Lower lobe of right lung (tissue), 2 donors: ENCODE measurements at regions not wholly inside any gene's neighbourhood (a gene's known extent, or its start where the extent isn't known, plus 50 kb on each side); places are given as distances from the start of the nearest gene placed in this dataset.

ENCODE experiments used
- ATAC-seq, 2 donors: fragments of 200-7000 bp; cut with Tn5 transposase; one replicate each; pipeline ENCODE4 v1.9.1; 2020 to 2022; ENCODE audit warnings: mild to moderate bottlenecking in 2 of 2, moderate library complexity in 2 of 2
- DNase-seq: peaks from one replicate; pipeline ENCODE4 v3.0.0-alpha.2; 2020
- H3K27ac ChIP-seq: fragments of 200-600 bp; one replicate; pipeline ENCODE4 v1.8.0; 2022
- H3K27me3 ChIP-seq: fragments of 200-600 bp; one replicate; pipeline ENCODE4 v1.8.0; 2022; ENCODE audit warnings: low read depth
- H3K36me3 ChIP-seq: fragments of 200-600 bp; one replicate; pipeline ENCODE4 v1.8.0; 2022; ENCODE audit warnings: mild to moderate bottlenecking
- H3K4me1 ChIP-seq: fragments of 200-600 bp; one replicate; pipeline ENCODE4 v1.8.0; 2022
- H3K4me3 ChIP-seq: fragments of 200-600 bp; one replicate; pipeline ENCODE4 v1.8.0; 2022; ENCODE audit warnings: mild to moderate bottlenecking
- H3K9me3 ChIP-seq: fragments of 200-600 bp; one replicate; pipeline ENCODE4 v1.8.0; 2022
- intact Hi-C: fragments of 100-400 bp; cut with DNase I; formaldehyde crosslinking; loops from one replicate; pipeline ENCODE4 v1.11.0; 2022
- TF ChIP-seq, protein P1 (sequence below): fragments of 200-600 bp; IDR thresholded peaks from one replicate; pipeline ENCODE4 v1.8.0; 2022; ENCODE audit warnings: antibody characterized with exemption, mild to moderate bottlenecking
- donor health status: DM: no; HTN: yes; CAD: no; lungs with severe emphysema.

DNA sequence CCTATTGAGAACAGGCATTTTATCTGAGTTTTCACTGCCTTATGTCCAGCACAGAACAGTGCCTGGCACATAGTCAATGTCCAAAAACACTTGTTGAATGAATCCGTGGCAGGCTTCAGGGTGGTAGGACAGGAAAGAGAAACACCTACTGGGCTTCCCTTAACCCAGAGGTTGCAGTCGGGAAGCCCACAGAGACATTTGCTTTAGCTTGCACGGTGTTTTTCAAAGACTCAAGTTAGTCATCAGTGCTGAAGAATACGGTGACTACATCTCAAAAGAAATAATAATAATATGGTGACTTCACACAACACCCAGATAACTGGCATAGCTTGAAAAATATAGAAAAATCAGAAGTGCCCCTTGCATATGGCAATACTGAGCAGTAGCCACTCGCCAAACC lies 160.4 kb downstream of the CD83 start:
- intact Hi-C loops: no loop called here
- DNase-seq: no peak
- no peak for ATAC-seq

DNA sequence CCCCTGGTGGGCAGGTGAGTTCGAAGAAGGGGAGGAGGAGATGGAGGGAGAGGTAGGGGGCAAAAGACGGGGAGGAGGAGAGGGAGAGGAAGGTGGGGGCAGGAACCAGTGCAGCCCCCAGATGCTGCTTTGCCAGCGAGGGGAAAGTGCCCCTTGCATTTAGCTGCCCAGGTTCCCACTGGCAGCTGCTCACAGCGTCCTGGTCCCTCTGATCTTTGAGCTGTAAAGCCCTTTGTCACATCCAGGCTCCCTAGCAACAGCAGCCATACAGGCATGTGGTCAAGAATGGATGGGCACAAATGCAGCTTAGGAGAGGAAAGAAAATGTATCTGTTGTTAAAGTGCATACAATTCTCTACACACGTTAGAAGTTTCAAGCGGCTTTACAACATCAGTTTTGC lies 160.9 kb downstream of the CD83 start:
- Histone ChIP-seq H3K27ac (no peak overlapping the region), H3K36me3 (no peaks in the 10 kb centered on the region), H3K27me3 (no peaks in the 10 kb centered on the region), H3K9me3 (no peaks in the 10 kb centered on the region), H3K4me1 (peaks cover 27% of the 10 kb centered on the region), H3K4me3 (no peak overlapping the region)
- ATAC-seq (no peak), DNase-seq (no peak)
- TF ChIP-seq, protein P1, sequence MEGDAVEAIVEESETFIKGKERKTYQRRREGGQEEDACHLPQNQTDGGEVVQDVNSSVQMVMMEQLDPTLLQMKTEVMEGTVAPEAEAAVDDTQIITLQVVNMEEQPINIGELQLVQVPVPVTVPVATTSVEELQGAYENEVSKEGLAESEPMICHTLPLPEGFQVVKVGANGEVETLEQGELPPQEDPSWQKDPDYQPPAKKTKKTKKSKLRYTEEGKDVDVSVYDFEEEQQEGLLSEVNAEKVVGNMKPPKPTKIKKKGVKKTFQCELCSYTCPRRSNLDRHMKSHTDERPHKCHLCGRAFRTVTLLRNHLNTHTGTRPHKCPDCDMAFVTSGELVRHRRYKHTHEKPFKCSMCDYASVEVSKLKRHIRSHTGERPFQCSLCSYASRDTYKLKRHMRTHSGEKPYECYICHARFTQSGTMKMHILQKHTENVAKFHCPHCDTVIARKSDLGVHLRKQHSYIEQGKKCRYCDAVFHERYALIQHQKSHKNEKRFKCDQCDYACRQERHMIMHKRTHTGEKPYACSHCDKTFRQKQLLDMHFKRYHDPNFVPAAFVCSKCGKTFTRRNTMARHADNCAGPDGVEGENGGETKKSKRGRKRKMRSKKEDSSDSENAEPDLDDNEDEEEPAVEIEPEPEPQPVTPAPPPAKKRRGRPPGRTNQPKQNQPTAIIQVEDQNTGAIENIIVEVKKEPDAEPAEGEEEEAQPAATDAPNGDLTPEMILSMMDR: no peak
- intact Hi-C loops: no loop called here

More for the DNA sequence above, 160.4 kb downstream of the CD83 start:
- TF ChIP-seq, protein P1: no peak
- Histone ChIP-seq H3K4me3 (no peak overlapping the region), H3K4me1 (peaks cover 27% of the 10 kb centered on the region), H3K27me3 (no peaks in the 10 kb centered on the region), H3K27ac (no peak overlapping the region), H3K9me3 (no peaks in the 10 kb centered on the region), H3K36me3 (no peaks in the 10 kb centered on the region)

DNA sequence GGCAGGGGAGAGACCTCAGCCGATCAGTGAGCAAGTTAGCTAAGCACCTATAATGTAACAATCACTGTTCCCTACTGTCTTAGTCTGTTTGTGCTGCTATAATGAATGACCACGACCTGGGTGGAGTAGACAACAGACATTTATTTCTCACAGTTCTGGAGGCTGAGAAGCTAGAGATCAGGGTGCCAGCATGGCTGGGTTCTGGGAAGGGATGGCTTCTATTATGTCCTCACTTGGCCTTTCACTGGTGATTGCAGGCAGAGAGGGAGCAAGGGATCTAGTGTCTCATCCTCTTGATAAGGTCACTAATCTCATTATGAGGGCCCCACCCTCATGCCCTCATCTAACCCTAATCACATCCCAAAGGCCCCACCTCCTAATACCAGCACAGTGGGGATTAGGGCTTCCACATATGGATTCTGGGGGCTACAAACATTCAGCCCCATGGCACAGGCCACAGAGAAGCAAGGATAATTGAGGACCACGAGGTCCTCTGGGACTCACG lies 162.5 kb downstream of the CD83 start:
- Histone ChIP-seq H3K4me1 (peaks cover 20% of the 10 kb centered on the region), H3K9me3 (no peaks in the 10 kb centered on the region), H3K36me3 (no peaks in the 10 kb centered on the region), H3K27me3 (no peaks in the 10 kb centered on the region), H3K27ac (no peak overlapping the region), H3K4me3 (no peak overlapping the region)
- TF ChIP-seq, protein P1: no peak
- intact Hi-C loops: no loop called here
- DNase-seq (no peak), ATAC-seq (no peak)

DNA sequence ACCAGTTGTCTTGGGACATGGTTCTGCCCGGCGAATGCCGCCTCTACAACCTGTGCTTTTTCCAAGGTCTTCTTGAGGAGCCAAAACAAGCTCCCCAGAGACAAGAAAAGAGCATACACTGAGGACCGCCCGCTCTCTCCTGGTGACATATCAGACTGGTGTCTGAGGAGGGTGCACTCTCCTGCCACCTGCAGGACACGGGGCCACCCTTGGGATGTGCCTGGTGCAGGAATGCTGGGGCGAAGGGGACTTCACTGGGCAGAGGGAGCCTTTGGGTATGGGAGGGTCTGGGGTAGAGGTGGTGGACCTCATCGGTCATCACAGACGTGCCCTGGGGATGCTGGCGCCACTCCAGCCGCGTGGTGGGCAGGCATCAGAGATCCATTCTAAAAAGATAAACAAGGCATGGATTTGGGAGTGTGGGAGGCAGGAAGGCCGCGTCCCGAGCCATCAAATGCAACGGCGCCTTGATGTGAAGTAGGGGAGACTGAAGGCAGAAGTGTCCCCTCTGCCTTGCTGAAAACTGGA lies 163.3 kb downstream of the CD83 start:
- Histone ChIP-seq H3K9me3 (no peaks in the 10 kb centered on the region), H3K4me1 (peaks cover 13% of the 10 kb centered on the region), H3K27ac (no peak overlapping the region), H3K27me3 (no peaks in the 10 kb centered on the region), H3K36me3 (no peaks in the 10 kb centered on the region), H3K4me3 (no peak overlapping the region)
- no peak for DNase-seq
- intact Hi-C loops: no loop called here
- peak in 1 of 2 donors; percentile 42 for ATAC-seq
- TF ChIP-seq, protein P1: no peak

DNA sequence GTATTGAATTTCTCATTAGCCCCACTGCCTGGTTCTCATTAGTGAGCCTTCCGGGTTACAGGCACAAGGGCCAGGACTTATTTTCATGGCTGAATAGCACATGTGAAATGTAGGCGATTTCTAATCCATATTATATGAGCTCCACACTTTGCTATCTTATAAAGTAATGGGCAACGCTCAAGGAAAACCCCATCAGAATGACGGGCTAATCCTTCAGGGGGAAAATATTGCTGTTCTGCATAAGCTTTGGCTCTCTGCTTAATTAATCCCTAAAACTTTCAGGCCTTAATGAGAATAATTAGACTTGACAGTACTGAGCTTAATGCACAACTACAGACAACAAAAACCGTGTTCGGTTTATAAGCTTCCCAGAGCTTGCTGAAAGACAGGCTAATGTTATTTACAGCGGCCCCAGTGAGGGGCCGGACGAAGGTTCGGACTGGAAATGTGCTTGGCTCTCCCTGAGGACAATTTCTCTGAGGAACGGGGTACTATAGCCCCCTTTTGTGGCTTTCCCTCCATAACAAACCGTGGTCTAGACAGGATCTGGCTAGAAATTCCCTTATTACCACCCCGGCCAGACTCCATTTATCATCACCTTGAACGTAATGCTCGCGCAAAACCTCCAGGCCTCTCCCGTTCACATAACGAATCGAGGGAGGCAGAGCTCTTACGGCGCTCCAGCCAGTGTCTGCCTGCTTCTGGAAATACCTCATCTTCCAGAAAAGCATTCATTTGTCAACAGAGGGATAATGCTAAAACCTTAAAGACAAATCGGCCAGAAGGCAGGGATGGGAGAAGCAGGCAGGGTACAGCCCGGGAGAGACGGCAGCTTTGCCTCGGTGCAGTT lies 164.5 kb downstream of the CD83 start:
- H3K9me3 ChIP-seq: no peaks in the 10 kb centered on the region
- ATAC-seq: no peak
- H3K4me1 ChIP-seq: peaks cover 5% of the 10 kb centered on the region
- no peak overlapping the region for H3K4me3 ChIP-seq
- H3K27ac ChIP-seq: no peak overlapping the region
- no peaks in the 10 kb centered on the region for H3K27me3 ChIP-seq
- intact Hi-C loops: no loop called here
- TF ChIP-seq, protein P1: no peak
- no peaks in the 10 kb centered on the region for H3K36me3 ChIP-seq
- DNase-seq: no peak
